Bronchial epithelial cell (primary cell): ENCODE measurements at regions not wholly inside any gene's neighbourhood (a gene's known extent, or its start where the extent isn't known, plus 50 kb on each side); places are given as distances from the start of the nearest gene placed in this dataset.

Source experiments
- DNase-seq: peaks from one replicate; pipeline ENCODE4 v3.0.0-alpha.2; 2010; ENCODE audit warnings: low read depth
- FAIRE-seq: peaks from 2 replicates; lab custom pipeline; 2011; peaks lifted over from hg19 to GRCh38; lab: Jason Lieb, UNC
- H3K27me3 ChIP-seq: 2 replicates; pipeline ENCODE4 v1.5.1; 2011; ENCODE audit warnings: low read length; ENCODE audit not compliant: control insufficient read depth, insufficient read depth
- H3K36me3 ChIP-seq: 2 replicates; pipeline ENCODE4 v1.5.1; 2011; ENCODE audit warnings: low read length; ENCODE audit not compliant: control insufficient read depth, insufficient read depth
- H3K4me3 ChIP-seq: 2 replicates; pipeline ENCODE4 v1.5.1; 2011; ENCODE audit warnings: mild to moderate bottlenecking, low read depth, low read length, control low read depth
- TF ChIP-seq, protein P1 (sequence below): IDR thresholded peaks from 2 replicates; pipeline ENCODE4 v1.5.1; 2011; ENCODE audit warnings: mild to moderate bottlenecking, moderate library complexity, low read length, control low read depth, inconsistent platforms; ENCODE audit not compliant: insufficient read depth, severe bottlenecking

DNA sequence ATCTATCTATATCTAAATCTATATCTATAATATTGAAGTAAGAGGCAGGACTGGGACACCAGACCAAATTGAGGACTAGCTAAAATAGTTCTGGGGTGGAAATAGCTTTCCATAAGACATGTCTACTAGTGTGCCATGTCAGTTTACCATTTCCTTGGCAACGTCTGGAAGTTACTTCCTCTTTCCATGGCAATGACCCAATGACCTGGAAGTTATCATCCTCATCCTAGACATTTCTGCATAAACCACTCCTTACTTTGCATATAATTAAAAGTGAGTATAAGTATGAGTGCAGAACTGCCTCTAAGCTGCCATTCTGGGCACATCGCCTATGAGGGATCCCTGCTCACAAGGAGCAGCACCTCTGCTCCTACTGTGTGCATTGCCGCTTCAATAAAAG is 734.0 kb upstream of the GCFC2 start:
- TF ChIP-seq, protein P1, sequence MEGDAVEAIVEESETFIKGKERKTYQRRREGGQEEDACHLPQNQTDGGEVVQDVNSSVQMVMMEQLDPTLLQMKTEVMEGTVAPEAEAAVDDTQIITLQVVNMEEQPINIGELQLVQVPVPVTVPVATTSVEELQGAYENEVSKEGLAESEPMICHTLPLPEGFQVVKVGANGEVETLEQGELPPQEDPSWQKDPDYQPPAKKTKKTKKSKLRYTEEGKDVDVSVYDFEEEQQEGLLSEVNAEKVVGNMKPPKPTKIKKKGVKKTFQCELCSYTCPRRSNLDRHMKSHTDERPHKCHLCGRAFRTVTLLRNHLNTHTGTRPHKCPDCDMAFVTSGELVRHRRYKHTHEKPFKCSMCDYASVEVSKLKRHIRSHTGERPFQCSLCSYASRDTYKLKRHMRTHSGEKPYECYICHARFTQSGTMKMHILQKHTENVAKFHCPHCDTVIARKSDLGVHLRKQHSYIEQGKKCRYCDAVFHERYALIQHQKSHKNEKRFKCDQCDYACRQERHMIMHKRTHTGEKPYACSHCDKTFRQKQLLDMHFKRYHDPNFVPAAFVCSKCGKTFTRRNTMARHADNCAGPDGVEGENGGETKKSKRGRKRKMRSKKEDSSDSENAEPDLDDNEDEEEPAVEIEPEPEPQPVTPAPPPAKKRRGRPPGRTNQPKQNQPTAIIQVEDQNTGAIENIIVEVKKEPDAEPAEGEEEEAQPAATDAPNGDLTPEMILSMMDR: no peak
- DNase-seq (no peak), FAIRE-seq (no peak)
- H3K36me3 ChIP-seq: no peaks in the 10 kb centered on the region
- H3K4me3 ChIP-seq: no peak overlapping the region
- H3K27me3 ChIP-seq: no peaks in the 10 kb centered on the region

GRCh38 chr2:76437564-76437963 is 726.8 kb upstream of the GCFC2 start:
- Histone ChIP-seq H3K27me3 (no peaks in the 10 kb centered on the region), H3K36me3 (no peaks in the 10 kb centered on the region), H3K4me3 (no peak overlapping the region)
- DNase-seq (no peak), FAIRE-seq (no peak)
- TF ChIP-seq, protein P1: no peak

GRCh38 chr2:76429374-76429773 is 718.7 kb upstream of the GCFC2 start:
- DNase-seq: peak; percentile 2
- Histone ChIP-seq H3K36me3 (no peaks in the 10 kb centered on the region), H3K4me3 (no peak overlapping the region), H3K27me3 (no peaks in the 10 kb centered on the region)
- TF ChIP-seq, protein P1: no peak
- no peak for FAIRE-seq

DNA sequence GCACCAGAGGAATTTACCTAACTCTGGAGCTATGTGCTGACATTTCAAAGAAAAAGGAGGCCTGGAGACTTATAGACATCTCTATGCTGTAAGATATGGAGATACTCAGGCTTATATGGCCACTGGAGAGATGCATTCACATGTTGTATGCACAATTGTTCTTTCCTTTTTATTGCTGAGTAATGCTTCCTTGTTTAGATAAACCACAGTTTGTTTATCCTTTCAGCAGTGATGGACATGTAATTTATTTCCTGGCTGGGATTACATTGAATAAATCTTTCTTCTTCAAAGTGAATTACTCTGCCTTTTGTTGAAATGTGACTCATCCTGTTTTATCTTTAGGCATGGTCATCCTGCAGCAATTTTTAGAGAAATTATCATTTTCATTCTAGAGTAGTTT is 716.7 kb upstream of the GCFC2 start:
- DNase-seq: no peak
- Histone ChIP-seq H3K36me3 (no peaks in the 10 kb centered on the region), H3K4me3 (no peak overlapping the region), H3K27me3 (no peaks in the 10 kb centered on the region)
- FAIRE-seq: no peak
- TF ChIP-seq, protein P1: no peak

- TF ChIP-seq, protein P1: no peak
- DNase-seq: no peak
- Histone ChIP-seq H3K27me3 (no peaks in the 10 kb centered on the region), H3K36me3 (no peaks in the 10 kb centered on the region), H3K4me3 (no peak overlapping the region)
- FAIRE-seq: no peak
Observed at GRCh38 chr2:76415821-76416220, 705.1 kb upstream of the GCFC2 start.

GRCh38 chr2:76413436-76413835 is 702.7 kb upstream of the GCFC2 start:
- no peak overlapping the region for H3K4me3 ChIP-seq
- TF ChIP-seq, protein P1: no peak

More at GRCh38 chr2:76413436-76413835, 702.7 kb upstream of the GCFC2 start:
- no peaks in the 10 kb centered on the region for H3K36me3 ChIP-seq
- no peak for FAIRE-seq
- H3K27me3 ChIP-seq: no peaks in the 10 kb centered on the region
- no peak for DNase-seq
